Tibial nerve (tissue), 4 donors: ENCODE measurements at regions not wholly inside any gene's neighbourhood (a gene's known extent, or its start where the extent isn't known, plus 50 kb on each side); places are given as distances from the start of the nearest gene placed in this dataset.

ENCODE experiments used
- DNase-seq, 2 donors: peaks; one replicate each; pipeline ENCODE4 v3.0.0-alpha.2; 2019; ENCODE audit warnings: low spot score in 2 of 2
- H3K27ac ChIP-seq, 4 donors: fragments of 200-600 bp; sonication (generic) in 3 of 4; one replicate each; pipeline ENCODE4 v1.5.1; 2017 to 2019; ENCODE audit warnings: mild to moderate bottlenecking in 1 of 4
- H3K27me3 ChIP-seq, 2 donors: fragments of 200-600 bp; sonication (generic) in 1 of 2; one replicate each; pipeline versions ENCODE4 v1.5.1 to v1.6.0; 2017 to 2019
- H3K36me3 ChIP-seq, 3 donors: fragments of 200-600 bp; sonication (generic); one replicate each; pipeline ENCODE4 v1.5.1; 2018 to 2019
- H3K4me1 ChIP-seq, 4 donors: fragments of 200-600 bp; sonication (generic) in 3 of 4; one replicate each; pipeline ENCODE4 v1.5.1; 2017 to 2019
- H3K4me3 ChIP-seq, 4 donors: fragments of 200-600 bp; sonication (generic) in 3 of 4; one replicate each; pipeline ENCODE4 v1.5.1; 2017 to 2019; ENCODE audit warnings: mild to moderate bottlenecking in 1 of 4, moderate library complexity in 1 of 4
- H3K9me3 ChIP-seq, 4 donors: fragments of 200-600 bp; sonication (generic) in 3 of 4; one replicate each; pipeline ENCODE4 v1.5.1; 2017 to 2019
- CTCF ChIP-seq, 5 experiments: fragments of 200-600 bp in 3 of 5; fragments of 450-650 bp in 2 of 5; sonication (generic) in 3 of 5; IDR thresholded peaks; one replicate each; pipeline ENCODE4 v1.5.1; 2016 to 2019; ENCODE audit warnings: antibody characterized with exemption in 5 of 5, mild to moderate bottlenecking in 3 of 5, moderate library complexity in 2 of 5
- EP300 ChIP-seq, 2 donors: sonication (generic); formaldehyde crosslinking; IDR thresholded peaks; one replicate each; pipeline ENCODE4 v1.6.1; 2017; ENCODE audit warnings: antibody characterized with exemption in 2 of 2, mild to moderate bottlenecking in 1 of 2
- POLR2A ChIP-seq, 2 donors: fragments of 450-650 bp; IDR thresholded peaks; one replicate each; pipeline ENCODE4 v1.6.1; 2017; ENCODE audit warnings: antibody characterized with exemption in 2 of 2, mild to moderate bottlenecking in 2 of 2, moderate library complexity in 2 of 2
- WGBS, 2 donors: methylation state at CpG; one replicate each; pipeline ENCODE4 v1.1.5; 2018; 5-methylcytosine and 5-hydroxymethylcytosine counted together

- no peaks in the 10 kb centered on the region for H3K9me3 ChIP-seq
- no peaks in the 10 kb centered on the region for H3K27me3 ChIP-seq
- no peak overlapping the region for H3K27ac ChIP-seq
- TF ChIP-seq POLR2A (IDR thresholded peaks at IDR 0.05) (no peak), EP300 (IDR thresholded peaks at IDR 0.05) (no peak), CTCF (IDR thresholded peaks at IDR 0.05) (no peak)
- H3K4me3 ChIP-seq: no peak overlapping the region
- 87 to 98% methylated on average over 3 of the region's 3 CpGs for WGBS, 2 donors
- H3K36me3 ChIP-seq: no peaks in the 10 kb centered on the region
- DNase-seq: no peak
- peaks cover 0 to 9% (median 0%) of the 10 kb centered on the region in 4 donors for H3K4me1 ChIP-seq
Observed at GRCh38 chr20:60494476-60494875, 536.3 kb downstream of the CDH26 start.

GRCh38 chr20:60497298-60498035 lies 539.2 kb downstream of the CDH26 start:
- no peaks in the 10 kb centered on the region for H3K4me1 ChIP-seq
- no peak overlapping the region for H3K4me3 ChIP-seq
- H3K9me3 ChIP-seq: no peaks in the 10 kb centered on the region
- H3K27me3 ChIP-seq: no peaks in the 10 kb centered on the region
- no peak for TF ChIP-seq POLR2A (IDR thresholded peaks at IDR 0.05)
- TF ChIP-seq EP300 (IDR thresholded peaks at IDR 0.05): no peak
- TF ChIP-seq CTCF (IDR thresholded peaks at IDR 0.05): no peak
- no peak overlapping the region for H3K27ac ChIP-seq
- H3K36me3 ChIP-seq: no peaks in the 10 kb centered on the region
- DNase-seq: no peak
- 78 to 82% methylated on average over 4 of the region's 4 CpGs for WGBS, 2 donors

GRCh38 chr20:60500038-60500701 lies 541.9 kb downstream of the CDH26 start:
- H3K27me3 ChIP-seq: no peaks in the 10 kb centered on the region
- no peak for DNase-seq
- H3K9me3 ChIP-seq: no peaks in the 10 kb centered on the region
- no peaks in the 10 kb centered on the region for H3K4me1 ChIP-seq
- H3K36me3 ChIP-seq: no peaks in the 10 kb centered on the region
- TF ChIP-seq CTCF (IDR thresholded peaks at IDR 0.05) (no peak), EP300 (IDR thresholded peaks at IDR 0.05) (no peak), POLR2A (IDR thresholded peaks at IDR 0.05) (no peak)
- WGBS, 2 donors: 86 to 92% methylated on average over 4 of the region's 4 CpGs
- H3K27ac ChIP-seq: no peak overlapping the region
- H3K4me3 ChIP-seq: no peak overlapping the region

GRCh38 chr20:60501048-60501447 lies 542.8 kb downstream of the CDH26 start:
- WGBS, 2 donors: 96% methylated on average over 2 of the region's 2 CpGs
- no peak overlapping the region for H3K4me3 ChIP-seq
- no peaks in the 10 kb centered on the region for H3K36me3 ChIP-seq
- no peaks in the 10 kb centered on the region for H3K27me3 ChIP-seq
- no peaks in the 10 kb centered on the region for H3K4me1 ChIP-seq
- no peak overlapping the region for H3K27ac ChIP-seq
- H3K9me3 ChIP-seq: no peaks in the 10 kb centered on the region
- TF ChIP-seq EP300 (IDR thresholded peaks at IDR 0.05): no peak
- TF ChIP-seq CTCF (IDR thresholded peaks at IDR 0.05): no peak
- TF ChIP-seq POLR2A (IDR thresholded peaks at IDR 0.05): no peak
- no peak for DNase-seq

DNA sequence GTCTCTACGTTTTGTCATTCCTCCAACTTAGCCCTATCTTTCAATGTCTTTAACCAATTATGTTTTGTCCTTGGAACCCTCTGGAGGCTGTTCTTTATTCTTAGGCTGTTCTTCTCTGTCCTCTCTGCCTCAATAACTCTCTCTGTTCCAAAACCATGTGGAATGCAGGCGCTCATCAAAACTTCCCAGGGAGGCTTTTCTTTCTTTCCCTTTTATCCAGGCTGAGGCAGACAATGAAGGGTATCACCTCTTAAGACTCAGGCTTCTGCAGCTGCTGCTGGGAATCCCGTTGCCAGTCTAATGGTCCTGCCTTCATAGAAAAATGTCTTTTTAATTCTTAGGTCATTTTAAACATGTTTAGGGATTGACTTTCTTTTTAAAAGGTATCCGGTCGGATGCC lies 544.7 kb downstream of the CDH26 start:
- H3K9me3 ChIP-seq: no peaks in the 10 kb centered on the region
- no peak overlapping the region for H3K4me3 ChIP-seq
- 90 to 91% methylated on average over 5 of the region's 5 CpGs for WGBS, 2 donors
- H3K36me3 ChIP-seq: no peaks in the 10 kb centered on the region
- H3K27ac ChIP-seq: no peak overlapping the region
- no peaks in the 10 kb centered on the region for H3K4me1 ChIP-seq
- TF ChIP-seq POLR2A (IDR thresholded peaks at IDR 0.05) (no peak), EP300 (IDR thresholded peaks at IDR 0.05) (no peak), CTCF (IDR thresholded peaks at IDR 0.05) (no peak)
- no peaks in the 10 kb centered on the region for H3K27me3 ChIP-seq
- no peak for DNase-seq
